ENCODE measurements at regions not wholly inside any gene's neighbourhood (a gene's known extent, or its start where the extent isn't known, plus 50 kb on each side); places are given as distances from the start of the nearest gene placed in this dataset.

GRCh38 chr3:73954506-73954905, 329.8 kb upstream of the PDZRN3 start:
- DNase-seq (ENCODE audit: extremely low read depth, low read depth), result no peak
- no peak for TF ChIP-seq CTCF (IDR thresholded peaks at IDR 0.05; ENCODE audit: low read depth, low read length)

GRCh38 chr3:73952781-73953180, 328.0 kb upstream of the PDZRN3 start:
- no peak for DNase-seq (ENCODE audit: extremely low read depth, low read depth)
- no peak for TF ChIP-seq CTCF (IDR thresholded peaks at IDR 0.05; ENCODE audit: low read depth, low read length)

- DNase-seq (ENCODE audit: extremely low read depth, low read depth), result no peak
- TF ChIP-seq CTCF (IDR thresholded peaks at IDR 0.05; ENCODE audit: low read depth, low read length), result no peak
These were observed 326.3 kb upstream of the PDZRN3 start for GRCh38 chr3:73950865-73951558.

GRCh38 chr3:73945541-73945940, 320.8 kb upstream of the PDZRN3 start:
- TF ChIP-seq CTCF (IDR thresholded peaks at IDR 0.05; ENCODE audit: low read depth, low read length), result no peak
- DNase-seq (ENCODE audit: extremely low read depth, low read depth), result no peak

- DNase-seq (ENCODE audit: extremely low read depth, low read depth), result no peak
These were observed 315.2 kb upstream of the PDZRN3 start for GRCh38 chr3:73939985-73940384.

GRCh38 chr3:73933585-73933984, 308.8 kb upstream of the PDZRN3 start:
- DNase-seq (ENCODE audit: extremely low read depth, low read depth), result no peak
- no peak for TF ChIP-seq CTCF (IDR thresholded peaks at IDR 0.05; ENCODE audit: low read depth, low read length)

More at GRCh38 chr3:73939985-73940384, 315.2 kb upstream of the PDZRN3 start:
- no peak for TF ChIP-seq CTCF (IDR thresholded peaks at IDR 0.05; ENCODE audit: low read depth, low read length)

- TF ChIP-seq CTCF (IDR thresholded peaks at IDR 0.05; ENCODE audit: low read depth, low read length), result no peak
These were observed 302.4 kb upstream of the PDZRN3 start for GRCh38 chr3:73927203-73927570.

More at GRCh38 chr3:73927203-73927570, 302.4 kb upstream of the PDZRN3 start:
- DNase-seq (ENCODE audit: extremely low read depth, low read depth), result no peak
